B cell (primary cell): ENCODE measurements at regions not wholly inside any gene's neighbourhood (a gene's known extent, or its start where the extent isn't known, plus 50 kb on each side); places are given as distances from the start of the nearest gene placed in this dataset.

ENCODE experiments used
- EZH2 ChIP-seq: IDR thresholded peaks from 2 replicates; pipeline ENCODE4 v1.6.1; 2012; ENCODE audit warnings: borderline replicate concordance, low read depth, mild to moderate bottlenecking, moderate library complexity, low read length; ENCODE audit not compliant: insufficient read depth, poor library complexity, severe bottlenecking
- TF ChIP-seq, protein P1 (sequence below): fragments of 200-600 bp; IDR thresholded peaks from one replicate; pipeline ENCODE4 v1.8.0; 2022; ENCODE audit warnings: antibody characterized with exemption, mild to moderate bottlenecking

GRCh38 chr17:79414793-79415211 is 196.0 kb downstream of the RBFOX3 start:
- TF ChIP-seq, protein P1, sequence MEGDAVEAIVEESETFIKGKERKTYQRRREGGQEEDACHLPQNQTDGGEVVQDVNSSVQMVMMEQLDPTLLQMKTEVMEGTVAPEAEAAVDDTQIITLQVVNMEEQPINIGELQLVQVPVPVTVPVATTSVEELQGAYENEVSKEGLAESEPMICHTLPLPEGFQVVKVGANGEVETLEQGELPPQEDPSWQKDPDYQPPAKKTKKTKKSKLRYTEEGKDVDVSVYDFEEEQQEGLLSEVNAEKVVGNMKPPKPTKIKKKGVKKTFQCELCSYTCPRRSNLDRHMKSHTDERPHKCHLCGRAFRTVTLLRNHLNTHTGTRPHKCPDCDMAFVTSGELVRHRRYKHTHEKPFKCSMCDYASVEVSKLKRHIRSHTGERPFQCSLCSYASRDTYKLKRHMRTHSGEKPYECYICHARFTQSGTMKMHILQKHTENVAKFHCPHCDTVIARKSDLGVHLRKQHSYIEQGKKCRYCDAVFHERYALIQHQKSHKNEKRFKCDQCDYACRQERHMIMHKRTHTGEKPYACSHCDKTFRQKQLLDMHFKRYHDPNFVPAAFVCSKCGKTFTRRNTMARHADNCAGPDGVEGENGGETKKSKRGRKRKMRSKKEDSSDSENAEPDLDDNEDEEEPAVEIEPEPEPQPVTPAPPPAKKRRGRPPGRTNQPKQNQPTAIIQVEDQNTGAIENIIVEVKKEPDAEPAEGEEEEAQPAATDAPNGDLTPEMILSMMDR = no peak
- no peak for TF ChIP-seq EZH2
